HEK293 (cell line): ENCODE measurements at regions not wholly inside any gene's neighbourhood (a gene's known extent, or its start where the extent isn't known, plus 50 kb on each side); places are given as distances from the start of the nearest gene placed in this dataset.
"Not testable (repeated sequence)": the region's sequence is repeated elsewhere in the genome, so short reads cannot be mapped to it uniquely, and the experiment has no call there.

ENCODE experiments used
- CTCF ChIA-PET: fragments of 350-600 bp; formaldehyde crosslinking; extraction: SDS; loops from one replicate; lab custom pipeline; 2021; ENCODE audit warnings: antibody characterized with exemption; lab: Yijun Ruan, JAX
- POLR2A ChIA-PET: fragments of 300-600 bp; formaldehyde crosslinking; extraction: SDS; loops from one replicate; lab custom pipeline; 2020; ENCODE audit warnings: antibody characterized with exemption, inconsistent platforms; lab: Yijun Ruan, JAX
- H3K27ac ChIP-seq: fragments of 200-500 bp; sonication (Bioruptor generic); 2 replicates; pipeline ENCODE4 v1.5.1; 2014; ENCODE audit warnings: low read depth, low read length, control low read depth, inconsistent platforms; ENCODE audit errors: extremely low read depth
- H3K36me3 ChIP-seq, 2 experiments: fragments of 200-500 bp in 1 of 2; sonication (Bioruptor generic) in 1 of 2; 1 replicate in 1 of 2; 2 replicates in 1 of 2; pipeline ENCODE4 v1.5.1; 2014 to 2017; ENCODE audit warnings: inconsistent platforms in 2 of 2, low read length in 2 of 2; ENCODE audit not compliant: control insufficient read depth in 2 of 2, insufficient read depth in 1 of 2
- H3K4me1 ChIP-seq: fragments of 200-500 bp; sonication (Bioruptor generic); 2 replicates; pipeline ENCODE4 v1.5.1; 2014; ENCODE audit warnings: mild to moderate bottlenecking, low read length, inconsistent platforms; ENCODE audit not compliant: control insufficient read depth, insufficient read depth
- H3K4me3 ChIP-seq: 2 replicates; pipeline ENCODE4 v1.5.1; 2011; ENCODE audit warnings: low read depth, mild to moderate bottlenecking, control low read depth, low read length, moderate library complexity
- H3K9me3 ChIP-seq: fragments of 200-500 bp; sonication (Bioruptor generic); 2 replicates; pipeline ENCODE4 v1.5.1; 2014; ENCODE audit warnings: low read depth, low read length, inconsistent platforms; ENCODE audit not compliant: control insufficient read depth, insufficient read depth
- GLI2 ChIP-seq: fragments of 450-650 bp; formaldehyde crosslinking; IDR thresholded peaks from 2 replicates; pipeline ENCODE4; 2017; ENCODE audit warnings: missing biosample characterization, missing genetic modification characterization, low read depth, borderline replicate concordance
- MYNN ChIP-seq: fragments of 450-650 bp; formaldehyde crosslinking; IDR thresholded peaks from 2 replicates; pipeline ENCODE4 v1.5.1; 2016; ENCODE audit warnings: missing biosample characterization, missing genetic modification characterization, borderline replicate concordance
- ZNF112 ChIP-seq: fragments of 450-650 bp; formaldehyde crosslinking; IDR thresholded peaks from 2 replicates; pipeline ENCODE4 v1.5.0; 2017; ENCODE audit warnings: missing biosample characterization, missing genetic modification characterization
- ZNF146 ChIP-seq: fragments of 450-650 bp; formaldehyde crosslinking; IDR thresholded peaks from 2 replicates; pipeline ENCODE4 v1.5.1; 2016; ENCODE audit warnings: missing biosample characterization, missing genetic modification characterization
- ZNF24 ChIP-seq: fragments of 450-650 bp; formaldehyde crosslinking; IDR thresholded peaks from 2 replicates; pipeline ENCODE4 v1.5.1; 2016; ENCODE audit warnings: missing biosample characterization, missing genetic modification characterization
- ZNF416 ChIP-seq: fragments of 450-650 bp; formaldehyde crosslinking; IDR thresholded peaks from 2 replicates; pipeline ENCODE4 v1.5.1; 2016; ENCODE audit warnings: missing biosample characterization, missing genetic modification characterization
- ZNF658 ChIP-seq: fragments of 450-650 bp; formaldehyde crosslinking; IDR thresholded peaks from 2 replicates; pipeline ENCODE4; 2016; ENCODE audit warnings: missing biosample characterization, missing genetic modification characterization
- ZNF670 ChIP-seq: fragments of 450-650 bp; formaldehyde crosslinking; IDR thresholded peaks from 2 replicates; pipeline ENCODE4 v1.5.1; 2016; ENCODE audit warnings: missing biosample characterization, missing genetic modification characterization, low read depth
- ZNF701 ChIP-seq: fragments of 450-650 bp; formaldehyde crosslinking; IDR thresholded peaks from 2 replicates; pipeline ENCODE4 v1.5.1; 2016; ENCODE audit warnings: missing biosample characterization, missing genetic modification characterization
- ZNF830 ChIP-seq: fragments of 450-650 bp; IDR thresholded peaks from 2 replicates; pipeline ENCODE4 v1.5.0; 2018; ENCODE audit warnings: missing biosample characterization, missing genetic modification characterization, low read depth, mild to moderate bottlenecking, moderate library complexity
- TF ChIP-seq, protein P1 (sequence below): fragments of 450-650 bp; formaldehyde crosslinking; IDR thresholded peaks from 2 replicates; pipeline ENCODE4 v1.5.1; 2016; ENCODE audit warnings: missing biosample characterization, missing genetic modification characterization
- TF ChIP-seq, protein P2 (sequence below): sonication (generic); formaldehyde crosslinking; IDR thresholded peaks from 2 replicates; pipeline ENCODE4 v1.8.1; 2022; ENCODE audit warnings: mild to moderate bottlenecking, moderate library complexity, missing genetic modification reagents
- TF ChIP-seq, protein P3 (sequence below): fragments of 450-650 bp; formaldehyde crosslinking; IDR thresholded peaks from 2 replicates; pipeline ENCODE4 v1.5.1; 2017; ENCODE audit warnings: missing biosample characterization, missing genetic modification characterization
- TF ChIP-seq, protein P4 (sequence below): fragments of 450-650 bp; formaldehyde crosslinking; IDR thresholded peaks from 2 replicates; pipeline ENCODE4 v1.5.1; 2016; ENCODE audit warnings: missing biosample characterization, missing genetic modification characterization
- TF ChIP-seq, protein P5 (sequence below): fragments of 450-650 bp; formaldehyde crosslinking; IDR thresholded peaks from 2 replicates; pipeline ENCODE4 v1.5.1; 2017; ENCODE audit warnings: missing biosample characterization, missing genetic modification characterization
- TF ChIP-seq, protein P6 (sequence below): fragments of 450-650 bp; formaldehyde crosslinking; IDR thresholded peaks from 2 replicates; pipeline ENCODE4 v1.5.1; 2016; ENCODE audit warnings: missing biosample characterization, missing genetic modification characterization

DNA sequence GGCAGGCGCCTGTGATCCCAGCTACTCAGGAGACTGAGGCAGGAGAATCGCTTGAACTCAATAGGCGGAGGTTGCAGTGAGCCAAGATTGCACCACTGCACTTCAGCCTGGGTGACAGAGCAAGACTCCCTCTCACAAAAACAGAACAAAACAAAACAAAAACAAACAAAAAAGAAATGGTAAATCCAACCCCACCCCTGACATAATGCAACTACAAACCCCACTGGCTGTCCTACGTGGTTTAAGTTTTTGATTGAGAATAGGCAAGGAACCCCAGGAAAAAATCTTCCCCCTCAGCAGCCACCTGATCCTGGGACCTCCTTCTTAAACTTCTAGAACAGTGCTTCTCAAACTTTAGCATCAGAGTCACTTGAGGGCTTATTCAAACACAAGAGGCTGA is 123.1 kb downstream of the TRIM27 start:
- H3K4me1 ChIP-seq, H3K36me3 ChIP-seq, H3K4me3 ChIP-seq, H3K27ac ChIP-seq, H3K9me3 ChIP-seq, POLR2A ChIA-PET: not testable (repeated sequence)
- CTCF ChIA-PET, result interaction anchor here (0.6 to 1.2 kb wide), 2 partner anchors 31 to 73 kb away, joined by 4 read pairs; no protein-coding TSS in a partner anchor
- TF ChIP-seq, protein P1, sequence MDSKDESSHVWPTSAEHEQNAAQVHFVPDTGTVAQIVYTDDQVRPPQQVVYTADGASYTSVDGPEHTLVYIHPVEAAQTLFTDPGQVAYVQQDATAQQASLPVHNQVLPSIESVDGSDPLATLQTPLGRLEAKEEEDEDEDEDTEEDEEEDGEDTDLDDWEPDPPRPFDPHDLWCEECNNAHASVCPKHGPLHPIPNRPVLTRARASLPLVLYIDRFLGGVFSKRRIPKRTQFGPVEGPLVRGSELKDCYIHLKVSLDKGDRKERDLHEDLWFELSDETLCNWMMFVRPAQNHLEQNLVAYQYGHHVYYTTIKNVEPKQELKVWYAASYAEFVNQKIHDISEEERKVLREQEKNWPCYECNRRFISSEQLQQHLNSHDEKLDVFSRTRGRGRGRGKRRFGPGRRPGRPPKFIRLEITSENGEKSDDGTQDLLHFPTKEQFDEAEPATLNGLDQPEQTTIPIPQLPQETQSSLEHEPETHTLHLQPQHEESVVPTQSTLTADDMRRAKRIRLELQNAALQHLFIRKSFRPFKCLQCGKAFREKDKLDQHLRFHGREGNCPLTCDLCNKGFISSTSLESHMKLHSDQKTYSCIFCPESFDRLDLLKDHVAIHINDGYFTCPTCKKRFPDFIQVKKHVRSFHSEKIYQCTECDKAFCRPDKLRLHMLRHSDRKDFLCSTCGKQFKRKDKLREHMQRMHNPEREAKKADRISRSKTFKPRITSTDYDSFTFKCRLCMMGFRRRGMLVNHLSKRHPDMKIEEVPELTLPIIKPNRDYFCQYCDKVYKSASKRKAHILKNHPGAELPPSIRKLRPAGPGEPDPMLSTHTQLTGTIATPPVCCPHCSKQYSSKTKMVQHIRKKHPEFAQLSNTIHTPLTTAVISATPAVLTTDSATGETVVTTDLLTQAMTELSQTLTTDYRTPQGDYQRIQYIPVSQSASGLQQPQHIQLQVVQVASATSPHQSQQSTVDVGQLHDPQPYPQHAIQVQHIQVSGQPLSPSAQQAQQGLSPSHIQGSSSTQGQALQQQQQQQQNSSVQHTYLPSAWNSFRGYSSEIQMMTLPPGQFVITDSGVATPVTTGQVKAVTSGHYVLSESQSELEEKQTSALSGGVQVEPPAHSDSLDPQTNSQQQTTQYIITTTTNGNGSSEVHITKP (tag by site-specific recombination), result peak; percentile 90

DNA sequence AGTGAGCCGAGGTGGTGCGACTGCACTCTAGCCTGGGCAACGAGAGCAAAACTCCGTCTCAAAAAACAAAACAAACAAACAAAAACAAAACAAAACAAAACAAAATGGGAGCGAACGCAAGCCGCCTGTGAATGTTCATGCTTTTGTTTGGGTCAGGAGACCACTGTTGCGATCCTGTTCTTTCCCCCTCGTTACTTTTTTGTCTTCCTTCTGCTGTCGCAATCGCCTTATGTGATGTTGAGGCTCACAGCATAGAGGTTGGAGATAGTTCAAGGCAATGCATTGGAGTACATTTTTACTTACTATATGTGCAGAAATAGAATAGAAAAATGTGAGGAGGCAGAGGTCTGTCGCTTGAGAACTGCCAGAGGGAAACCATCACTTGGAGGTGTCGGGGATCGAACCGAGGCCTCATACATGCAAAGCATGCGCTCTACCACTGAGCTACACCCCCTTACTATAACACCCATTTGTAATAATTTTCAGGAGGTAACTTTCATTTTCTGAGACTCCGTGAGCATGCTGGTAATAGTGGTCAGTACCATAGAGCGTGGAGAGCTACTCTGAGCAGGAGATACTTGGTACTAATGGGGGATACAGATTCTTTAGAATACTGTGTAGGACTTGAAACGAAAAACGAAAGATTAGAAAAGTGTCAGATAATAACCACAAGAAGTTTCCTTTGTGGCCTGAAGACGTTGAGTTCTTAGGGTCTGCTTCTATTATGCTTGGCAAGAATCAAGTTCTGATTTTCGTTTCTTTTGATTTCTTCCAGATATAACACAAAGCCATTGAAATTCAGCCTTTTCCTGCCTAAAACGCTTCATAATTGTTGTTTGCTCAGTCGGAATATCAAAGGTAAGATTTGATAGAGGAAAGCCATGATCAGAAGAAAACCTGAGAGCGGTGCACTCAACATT is 121.1 kb downstream of the TRIM27 start:
- Histone ChIP-seq H3K9me3 (no peaks in the 10 kb centered on the region), H3K4me1 (no peaks in the 10 kb centered on the region), H3K36me3 (no peaks in the 10 kb centered on the region), H3K4me3 (peak overlapping the region; percentile 30), H3K27ac (peak overlapping the region; percentile 25; the same call in 1 of the 2 replicates)
- ChIA-PET POLR2A (interaction anchor here (0.6 to 1.1 kb wide), 5 partner anchors 9 to 798 kb away, joined by 3 to 8 read pairs (median 3); no protein-coding TSS in a partner anchor), CTCF (interaction anchor here (0.6 to 1.0 kb wide), 3 partner anchors 93 to 214 kb away, joined by 3 to 5 read pairs (median 3); no protein-coding TSS in a partner anchor)
- TF ChIP-seq ZNF830, result no peak
- TF ChIP-seq, protein P1 (tag by site-specific recombination), result no peak
- TF ChIP-seq ZNF670 (tag by site-specific recombination), result no peak
- TF ChIP-seq ZNF112, result no peak
- TF ChIP-seq, protein P2, sequence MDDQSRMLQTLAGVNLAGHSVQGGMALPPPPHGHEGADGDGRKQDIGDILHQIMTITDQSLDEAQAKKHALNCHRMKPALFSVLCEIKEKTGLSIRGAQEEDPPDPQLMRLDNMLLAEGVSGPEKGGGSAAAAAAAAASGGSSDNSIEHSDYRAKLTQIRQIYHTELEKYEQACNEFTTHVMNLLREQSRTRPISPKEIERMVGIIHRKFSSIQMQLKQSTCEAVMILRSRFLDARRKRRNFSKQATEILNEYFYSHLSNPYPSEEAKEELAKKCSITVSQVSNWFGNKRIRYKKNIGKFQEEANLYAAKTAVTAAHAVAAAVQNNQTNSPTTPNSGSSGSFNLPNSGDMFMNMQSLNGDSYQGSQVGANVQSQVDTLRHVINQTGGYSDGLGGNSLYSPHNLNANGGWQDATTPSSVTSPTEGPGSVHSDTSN (CRISPR knock-in tag), result no peak
- TF ChIP-seq ZNF146 (tag by site-specific recombination), result no peak
- 0 out of 2 replicates have a peak, but pooled peaks have one; percentile 68 for TF ChIP-seq ZNF24 (tag by site-specific recombination)
- TF ChIP-seq, protein P3, sequence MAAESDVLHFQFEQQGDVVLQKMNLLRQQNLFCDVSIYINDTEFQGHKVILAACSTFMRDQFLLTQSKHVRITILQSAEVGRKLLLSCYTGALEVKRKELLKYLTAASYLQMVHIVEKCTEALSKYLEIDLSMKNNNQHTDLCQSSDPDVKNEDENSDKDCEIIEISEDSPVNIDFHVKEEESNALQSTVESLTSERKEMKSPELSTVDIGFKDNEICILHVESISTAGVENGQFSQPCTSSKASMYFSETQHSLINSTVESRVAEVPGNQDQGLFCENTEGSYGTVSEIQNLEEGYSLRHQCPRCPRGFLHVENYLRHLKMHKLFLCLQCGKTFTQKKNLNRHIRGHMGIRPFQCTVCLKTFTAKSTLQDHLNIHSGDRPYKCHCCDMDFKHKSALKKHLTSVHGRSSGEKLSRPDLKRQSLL (tag by site-specific recombination), result peak; percentile 66; the same call in 1 of the 2 replicates
- no peak for TF ChIP-seq ZNF416
- no peak for TF ChIP-seq ZNF701 (tag by site-specific recombination)
- TF ChIP-seq ZNF658, result no peak
- TF ChIP-seq, protein P4, sequence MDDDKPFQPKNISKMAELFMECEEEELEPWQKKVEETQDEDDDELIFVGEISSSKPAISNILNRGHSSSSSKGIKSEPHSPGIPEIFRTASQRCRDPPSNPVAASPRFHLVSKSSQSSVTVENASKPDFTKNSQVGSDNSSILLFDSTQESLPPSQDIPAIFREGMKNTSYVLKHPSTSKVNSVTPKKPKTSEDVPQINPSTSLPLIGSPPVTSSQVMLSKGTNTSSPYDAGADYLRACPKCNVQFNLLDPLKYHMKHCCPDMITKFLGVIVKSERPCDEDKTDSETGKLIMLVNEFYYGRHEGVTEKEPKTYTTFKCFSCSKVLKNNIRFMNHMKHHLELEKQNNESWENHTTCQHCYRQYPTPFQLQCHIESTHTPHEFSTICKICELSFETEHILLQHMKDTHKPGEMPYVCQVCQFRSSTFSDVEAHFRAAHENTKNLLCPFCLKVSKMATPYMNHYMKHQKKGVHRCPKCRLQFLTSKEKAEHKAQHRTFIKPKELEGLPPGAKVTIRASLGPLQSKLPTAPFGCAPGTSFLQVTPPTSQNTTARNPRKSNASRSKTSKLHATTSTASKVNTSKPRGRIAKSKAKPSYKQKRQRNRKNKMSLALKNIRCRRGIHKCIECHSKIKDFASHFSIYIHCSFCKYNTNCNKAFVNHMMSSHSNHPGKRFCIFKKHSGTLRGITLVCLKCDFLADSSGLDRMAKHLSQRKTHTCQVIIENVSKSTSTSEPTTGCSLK (tag by site-specific recombination), result no peak
- TF ChIP-seq MYNN, result no peak
- TF ChIP-seq, protein P5, sequence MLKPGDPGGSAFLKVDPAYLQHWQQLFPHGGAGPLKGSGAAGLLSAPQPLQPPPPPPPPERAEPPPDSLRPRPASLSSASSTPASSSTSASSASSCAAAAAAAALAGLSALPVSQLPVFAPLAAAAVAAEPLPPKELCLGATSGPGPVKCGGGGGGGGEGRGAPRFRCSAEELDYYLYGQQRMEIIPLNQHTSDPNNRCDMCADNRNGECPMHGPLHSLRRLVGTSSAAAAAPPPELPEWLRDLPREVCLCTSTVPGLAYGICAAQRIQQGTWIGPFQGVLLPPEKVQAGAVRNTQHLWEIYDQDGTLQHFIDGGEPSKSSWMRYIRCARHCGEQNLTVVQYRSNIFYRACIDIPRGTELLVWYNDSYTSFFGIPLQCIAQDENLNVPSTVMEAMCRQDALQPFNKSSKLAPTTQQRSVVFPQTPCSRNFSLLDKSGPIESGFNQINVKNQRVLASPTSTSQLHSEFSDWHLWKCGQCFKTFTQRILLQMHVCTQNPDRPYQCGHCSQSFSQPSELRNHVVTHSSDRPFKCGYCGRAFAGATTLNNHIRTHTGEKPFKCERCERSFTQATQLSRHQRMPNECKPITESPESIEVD, result no peak
- TF ChIP-seq, protein P6, sequence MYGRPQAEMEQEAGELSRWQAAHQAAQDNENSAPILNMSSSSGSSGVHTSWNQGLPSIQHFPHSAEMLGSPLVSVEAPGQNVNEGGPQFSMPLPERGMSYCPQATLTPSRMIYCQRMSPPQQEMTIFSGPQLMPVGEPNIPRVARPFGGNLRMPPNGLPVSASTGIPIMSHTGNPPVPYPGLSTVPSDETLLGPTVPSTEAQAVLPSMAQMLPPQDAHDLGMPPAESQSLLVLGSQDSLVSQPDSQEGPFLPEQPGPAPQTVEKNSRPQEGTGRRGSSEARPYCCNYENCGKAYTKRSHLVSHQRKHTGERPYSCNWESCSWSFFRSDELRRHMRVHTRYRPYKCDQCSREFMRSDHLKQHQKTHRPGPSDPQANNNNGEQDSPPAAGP (tag by site-specific recombination), result no peak; the same call in 1 of the 2 replicates
- no peak for TF ChIP-seq GLI2 (tag by site-specific recombination)
